G401.6 (cell line): ENCODE measurements at regions not wholly inside any gene's neighbourhood (a gene's known extent, or its start where the extent isn't known, plus 50 kb on each side); places are given as distances from the start of the nearest gene placed in this dataset.
"Not testable (repeated sequence)": the region's sequence is repeated elsewhere in the genome, so short reads cannot be mapped to it uniquely, and the experiment has no call there.

Experiments used
- FAIRE-seq: peaks from 2 replicates; lab custom pipeline; 2012; peaks lifted over from hg19 to GRCh38; lab: Jason Lieb, UNC

GRCh38 chr13:109702030-109702597 lies 84.3 kb downstream of the IRS2 start:
- FAIRE-seq = not testable (repeated sequence)

DNA sequence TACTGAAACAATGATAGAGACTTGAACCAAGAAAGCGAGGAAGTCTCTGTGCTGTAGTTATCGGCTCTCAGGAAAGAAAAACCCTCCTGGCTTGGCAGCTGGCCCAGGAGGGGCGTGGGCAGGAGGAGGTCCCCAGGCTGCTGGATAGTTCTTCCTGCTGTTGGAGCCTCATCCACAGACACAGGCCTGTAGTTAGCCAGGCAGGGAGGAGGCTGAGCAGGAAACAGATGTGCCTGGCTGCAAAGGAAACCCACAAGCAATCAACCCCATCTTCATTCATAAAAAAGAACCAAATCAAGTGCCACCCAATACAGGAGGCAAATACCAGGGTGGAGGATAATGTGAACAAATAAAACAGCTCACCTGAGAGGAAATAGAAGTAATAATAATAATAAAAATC lies 86.2 kb downstream of the IRS2 start:
- FAIRE-seq = no peak

DNA sequence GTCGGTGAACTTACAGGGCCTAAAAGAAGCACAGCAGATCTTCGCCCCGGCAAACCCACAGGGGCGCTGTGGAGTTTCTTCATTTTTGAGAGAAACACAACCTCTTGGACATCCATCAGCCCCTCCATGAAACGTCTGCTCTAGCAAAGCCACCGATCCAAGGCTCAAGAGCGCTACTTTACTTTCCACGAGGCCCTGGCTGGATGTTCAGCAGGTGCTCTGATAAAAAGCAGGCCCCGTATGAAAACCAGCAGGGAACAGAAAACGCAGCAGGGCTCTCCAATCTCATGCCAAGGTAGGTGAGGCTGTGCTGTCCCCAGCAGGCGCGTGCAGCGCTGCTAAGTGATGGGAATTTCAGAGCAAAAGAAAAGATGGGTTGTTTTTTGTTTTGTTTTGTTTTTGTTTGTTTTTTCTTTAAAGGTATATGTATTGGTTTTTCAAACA lies 86.7 kb downstream of the IRS2 start:
- no peak for FAIRE-seq

DNA sequence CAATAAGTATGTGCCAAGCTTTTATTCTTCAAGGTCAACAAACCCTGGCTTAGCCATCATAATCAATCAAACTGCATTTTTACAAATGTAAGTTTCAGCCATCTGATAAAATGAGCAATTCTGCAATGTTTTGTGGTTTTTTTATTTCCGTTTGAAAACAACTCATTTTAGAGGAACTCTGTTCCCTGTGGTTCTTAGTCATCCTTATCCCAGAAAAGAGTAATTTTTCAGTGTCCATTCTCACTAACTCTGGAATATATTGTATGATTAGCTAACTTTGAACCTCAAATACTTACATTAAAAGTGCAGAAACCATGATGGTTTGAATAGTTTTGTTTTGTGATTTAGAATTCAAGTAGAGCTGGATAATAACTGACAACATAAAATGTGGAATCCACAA lies 87.6 kb downstream of the IRS2 start:
- FAIRE-seq = no peak

DNA sequence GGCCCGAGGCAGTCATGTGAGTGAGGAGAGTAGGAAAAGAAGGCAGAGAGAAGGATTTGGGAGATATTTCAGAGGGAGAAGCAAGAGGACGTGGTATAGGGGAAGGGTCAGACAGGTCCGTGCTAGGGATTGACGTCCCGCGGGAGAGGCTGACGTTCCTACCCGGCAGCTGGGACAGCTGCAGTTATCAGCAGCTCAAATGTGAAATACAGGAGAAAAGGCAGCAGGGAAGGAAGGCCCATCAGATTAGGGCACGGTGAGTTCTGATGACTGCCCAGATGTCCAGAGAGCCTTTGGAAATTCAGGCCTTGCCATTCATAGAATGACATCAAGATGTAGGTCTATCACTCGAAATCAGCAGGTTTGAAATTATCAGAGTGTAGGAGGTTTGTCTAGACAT lies 88.4 kb downstream of the IRS2 start:
- FAIRE-seq = no peak

DNA sequence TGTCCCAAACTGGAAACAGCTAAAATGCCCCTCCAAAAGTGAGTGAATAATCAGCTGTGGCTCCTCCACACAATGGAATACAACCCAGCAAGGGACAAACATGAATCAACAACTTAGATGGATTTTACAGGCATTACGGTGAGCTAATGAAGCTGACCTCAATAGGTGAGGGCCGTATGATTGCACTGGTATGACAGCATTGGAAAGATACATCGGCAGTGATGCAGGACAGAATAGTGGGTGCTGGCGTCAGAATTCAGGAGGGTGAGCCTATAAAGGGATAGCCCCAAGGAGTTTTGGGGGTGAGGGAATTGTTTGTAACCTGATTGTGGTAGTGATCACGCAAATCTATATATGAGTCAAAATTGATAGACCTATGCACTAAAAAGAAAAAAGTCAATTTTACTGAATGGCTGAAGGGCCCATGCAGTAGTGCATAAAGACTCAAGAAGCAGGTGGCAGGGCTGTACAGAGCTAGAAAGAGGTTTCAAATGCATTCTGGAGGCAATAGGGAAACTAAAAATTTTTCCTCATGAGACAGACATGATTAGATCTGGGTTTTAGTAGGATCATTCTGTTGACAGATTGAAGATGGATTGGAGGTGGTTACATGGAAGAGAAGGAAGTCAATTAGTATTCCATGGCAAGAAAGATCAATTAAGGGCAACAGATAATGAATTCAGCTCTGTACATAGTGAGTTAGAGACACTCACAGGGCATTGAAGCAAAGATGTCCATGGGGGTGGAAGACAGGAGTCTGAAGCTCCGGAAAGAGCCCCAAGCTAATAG lies 90.8 kb downstream of the IRS2 start:
- no peak for FAIRE-seq

DNA sequence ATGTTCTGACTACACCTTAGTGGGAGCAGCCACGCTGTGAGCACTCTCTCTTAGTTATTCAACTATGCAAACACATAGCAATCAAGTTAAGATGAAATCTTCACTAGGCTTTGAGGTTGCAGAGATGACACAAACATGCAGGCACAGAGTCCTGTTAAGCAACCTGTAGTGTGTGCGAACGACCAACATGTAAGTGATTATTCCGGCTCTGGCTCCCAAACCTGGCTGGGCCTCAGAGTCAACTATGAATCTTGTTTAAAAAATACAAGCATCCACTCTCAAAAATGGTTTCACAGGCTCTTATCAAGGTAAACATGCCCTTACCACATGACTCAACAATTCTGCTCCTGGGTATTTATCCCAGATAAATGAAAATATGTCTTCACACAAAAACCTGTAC lies 91.4 kb downstream of the IRS2 start:
- FAIRE-seq = no peak

- FAIRE-seq = no peak
Observed at GRCh38 chr13:109693213-109693612, 93.2 kb downstream of the IRS2 start.

DNA sequence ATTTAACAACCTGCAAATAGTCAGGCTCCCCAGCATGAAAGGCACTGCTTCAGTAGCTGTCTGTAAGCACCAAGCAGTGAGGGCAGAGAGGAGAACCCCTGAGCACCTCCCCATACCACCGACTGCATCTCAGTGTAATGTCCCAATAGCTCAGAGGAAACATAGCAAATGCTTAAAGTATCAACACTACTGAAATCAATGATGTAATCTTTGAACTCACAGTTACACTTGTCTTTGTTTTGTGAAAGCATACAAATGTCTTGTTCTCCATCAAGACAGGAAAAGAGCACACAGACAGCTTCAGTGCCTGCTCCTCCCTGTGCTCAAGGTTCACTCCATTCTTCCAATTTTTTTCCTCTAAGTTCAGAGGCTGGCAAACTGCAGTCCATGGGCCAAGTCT lies 94.7 kb downstream of the IRS2 start:
- FAIRE-seq = no peak

DNA sequence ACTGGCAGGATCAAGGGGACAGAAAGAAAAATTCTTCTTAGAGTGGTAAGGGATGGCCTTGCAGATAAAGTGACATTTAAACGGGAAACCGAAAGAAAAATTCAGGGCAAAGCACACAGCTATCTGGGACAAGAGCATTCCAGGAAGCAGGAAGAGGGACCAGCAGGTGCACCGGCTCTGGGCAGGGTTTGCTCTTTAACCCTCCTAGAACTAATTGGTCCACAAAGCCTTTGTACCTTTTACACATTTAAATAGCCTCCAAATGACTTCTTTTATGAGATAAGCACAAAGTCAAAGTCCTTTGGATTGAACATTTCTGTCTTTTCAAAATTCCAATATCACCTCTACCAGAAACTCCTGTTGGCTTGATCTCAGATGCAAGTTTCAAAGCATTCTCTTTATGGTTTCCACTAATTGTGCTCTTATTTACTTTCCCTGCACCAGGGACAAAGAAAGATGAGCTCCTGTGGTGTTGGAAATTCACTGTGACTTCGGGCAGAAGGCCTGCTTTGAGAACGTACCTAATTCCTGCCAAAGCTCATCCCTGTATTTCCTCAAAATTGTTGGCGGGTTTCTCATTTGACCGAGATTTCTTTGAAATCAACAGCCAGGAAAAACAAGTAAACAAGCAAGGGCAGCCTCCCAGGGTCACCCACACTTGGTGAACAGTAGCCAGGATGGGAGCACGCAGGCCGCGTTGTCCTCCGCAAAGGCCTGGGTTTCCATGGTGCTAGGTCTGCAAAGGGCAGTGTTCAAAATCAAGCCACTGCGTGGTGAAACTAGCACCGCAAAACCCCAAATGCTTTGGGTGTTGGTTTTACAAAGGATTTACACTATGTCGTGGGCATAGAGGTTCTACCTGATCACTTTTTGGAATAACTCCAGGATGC lies 98.6 kb downstream of the IRS2 start:
- no peak for FAIRE-seq

- no peak for FAIRE-seq
Observed at GRCh38 chr13:109685203-109685602, 101.2 kb downstream of the IRS2 start.

DNA sequence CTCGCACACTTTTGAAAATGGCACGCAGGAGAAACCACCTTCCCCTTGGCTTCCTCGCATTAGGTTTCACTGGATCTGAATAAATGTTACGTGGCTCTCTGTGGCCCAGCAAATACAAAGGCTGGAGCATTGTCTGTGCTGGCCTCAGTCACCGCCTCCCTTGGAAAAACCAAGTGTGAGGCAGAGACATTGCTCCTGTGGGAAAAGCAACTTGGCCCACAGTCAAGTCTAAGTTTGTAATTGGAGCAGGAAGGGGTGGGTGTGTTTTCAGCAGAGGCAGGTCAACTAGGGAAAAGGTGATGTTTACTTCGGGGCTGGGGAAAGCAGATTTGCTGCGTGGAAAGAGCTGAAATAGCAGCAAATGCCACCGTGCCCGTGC lies 101.6 kb downstream of the IRS2 start:
- no peak for FAIRE-seq

- no peak for FAIRE-seq
Observed at GRCh38 chr13:109684084-109684823, 102.1 kb downstream of the IRS2 start.

DNA sequence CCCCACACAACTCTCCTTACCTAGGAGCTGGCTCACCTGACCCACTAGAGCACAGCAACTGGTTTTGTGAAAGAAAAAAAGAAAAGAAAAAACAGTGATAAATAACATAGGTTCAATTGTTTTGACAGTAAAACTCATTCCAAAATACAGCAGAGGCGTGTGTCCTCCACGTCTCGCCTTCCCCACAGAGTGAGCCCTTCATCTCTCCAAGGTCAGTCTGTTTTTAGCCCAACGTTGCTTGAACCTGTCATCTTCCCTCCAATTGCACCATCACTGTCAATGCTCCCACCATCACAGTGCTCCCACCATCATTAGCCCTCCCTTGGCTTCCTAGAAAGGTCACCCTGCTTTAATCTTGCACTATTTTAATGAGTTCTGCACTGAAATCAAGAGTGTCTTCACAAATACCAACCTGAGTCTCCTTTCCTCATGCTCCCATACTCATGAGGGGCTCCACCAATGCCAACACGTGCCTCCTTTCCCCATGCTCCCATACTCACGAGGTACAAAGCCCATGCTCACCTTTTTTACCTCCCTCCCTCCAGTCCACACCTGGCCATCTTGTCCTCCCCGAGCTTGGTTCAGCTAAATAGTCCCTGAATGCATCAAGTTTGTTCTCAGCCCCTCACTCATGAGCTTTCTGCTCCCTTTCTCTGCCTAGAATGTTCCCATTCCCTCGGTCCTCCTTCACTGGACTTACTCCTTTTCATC lies 103.7 kb downstream of the IRS2 start:
- FAIRE-seq = no peak

GRCh38 chr13:109680930-109681329 lies 105.5 kb downstream of the IRS2 start:
- no peak for FAIRE-seq

GRCh38 chr13:109680288-109680687 lies 106.1 kb downstream of the IRS2 start:
- no peak for FAIRE-seq

DNA sequence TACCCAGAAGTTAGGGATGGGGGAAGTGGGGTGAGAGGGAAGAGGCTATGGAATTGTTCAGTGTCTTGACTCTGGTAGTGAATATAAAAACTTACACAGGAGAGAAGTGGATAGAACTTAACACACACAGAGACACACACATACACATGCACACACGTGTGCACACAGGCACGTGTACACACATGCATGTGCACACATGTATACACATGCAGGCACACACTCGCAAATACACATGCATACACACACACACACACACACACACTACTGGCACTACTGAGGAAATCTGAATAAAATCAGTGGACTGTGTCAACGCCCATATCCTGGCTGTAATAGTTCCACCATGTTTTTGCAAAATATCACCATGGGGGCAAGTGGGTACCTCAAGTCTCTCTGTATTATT lies 107.9 kb downstream of the IRS2 start:
- no peak for FAIRE-seq

DNA sequence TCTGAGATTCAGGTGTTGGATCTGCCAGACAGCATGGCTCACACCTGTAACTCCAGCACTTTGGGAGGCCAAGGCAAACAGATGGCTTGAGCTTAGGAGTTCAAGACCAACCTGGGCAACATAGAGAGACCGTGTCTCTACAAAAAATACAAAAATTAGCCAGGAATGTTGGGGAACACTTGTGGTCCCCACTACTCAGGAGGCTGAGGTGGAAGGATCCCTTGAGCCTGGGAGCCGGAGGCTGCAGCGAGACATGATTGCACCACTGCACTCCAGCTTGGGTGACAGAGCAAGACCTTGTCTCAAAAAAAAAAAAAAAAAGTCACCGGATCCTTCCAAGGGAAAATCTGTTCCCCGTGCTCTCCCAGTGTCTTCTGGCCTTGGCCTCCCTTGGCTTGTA lies 109.2 kb downstream of the IRS2 start:
- FAIRE-seq = no peak

DNA sequence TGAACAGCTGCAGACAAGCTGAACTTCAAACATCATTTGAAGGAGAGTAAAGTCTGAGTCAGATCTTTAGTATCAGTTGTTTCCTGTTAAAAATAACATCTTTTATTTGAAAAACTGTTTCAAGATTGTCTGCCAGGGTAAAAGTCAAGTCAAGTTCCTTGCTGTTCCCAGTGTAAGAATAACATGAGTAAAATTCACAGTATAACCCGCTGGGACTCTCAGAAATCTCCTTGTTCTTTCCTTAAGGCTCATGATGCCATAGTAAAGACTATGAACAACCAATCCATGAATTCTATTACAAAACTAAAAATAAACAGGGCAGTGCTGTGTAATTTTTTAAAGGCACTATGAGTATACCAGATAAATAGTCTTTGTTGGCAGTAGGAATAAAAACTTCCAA lies 112.9 kb downstream of the IRS2 start:
- no peak for FAIRE-seq

DNA sequence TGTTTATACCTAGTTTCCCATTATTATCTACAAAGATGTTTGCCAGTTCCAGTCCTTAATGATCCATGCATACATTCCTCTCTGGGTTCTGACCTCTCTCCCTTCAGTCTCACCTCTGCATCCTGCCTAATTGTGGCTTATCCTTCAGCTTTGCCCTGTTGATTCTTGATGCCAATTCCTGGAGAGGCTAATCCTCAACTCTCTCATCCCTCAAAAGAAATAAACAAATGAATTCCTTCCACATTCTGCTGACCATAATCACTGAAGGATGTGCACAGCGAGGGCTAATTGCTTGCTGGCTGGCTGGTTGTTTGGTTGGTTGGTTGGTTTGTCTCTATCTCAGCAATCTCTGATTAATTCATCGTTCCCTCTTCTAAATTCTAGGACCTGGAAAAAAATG lies 113.8 kb downstream of the IRS2 start:
- FAIRE-seq = no peak

- no peak for FAIRE-seq
Observed at GRCh38 chr13:109671919-109672318, 114.5 kb downstream of the IRS2 start.

- no peak for FAIRE-seq
Observed at GRCh38 chr13:109670776-109671175, 115.6 kb downstream of the IRS2 start.
